GM12865 (cell line): ENCODE measurements at regions not wholly inside any gene's neighbourhood (a gene's known extent, or its start where the extent isn't known, plus 50 kb on each side); places are given as distances from the start of the nearest gene placed in this dataset.

ENCODE experiments used
- DNase-seq: peaks from one replicate; pipeline ENCODE4 v3.0.0; 2010; ENCODE audit warnings: low read depth
- H3K4me3 ChIP-seq: 2 replicates; pipeline ENCODE4 v1.5.1; 2011; ENCODE audit warnings: mild to moderate bottlenecking, low read depth, low read length, control low read depth
- TF ChIP-seq, protein P1 (sequence below): IDR thresholded peaks from 2 replicates; pipeline ENCODE4 v1.5.1; 2011; ENCODE audit warnings: low read length, control low read depth, low read depth, inconsistent platforms; ENCODE audit not compliant: insufficient read depth; ENCODE audit errors: missing control alignments

DNA sequence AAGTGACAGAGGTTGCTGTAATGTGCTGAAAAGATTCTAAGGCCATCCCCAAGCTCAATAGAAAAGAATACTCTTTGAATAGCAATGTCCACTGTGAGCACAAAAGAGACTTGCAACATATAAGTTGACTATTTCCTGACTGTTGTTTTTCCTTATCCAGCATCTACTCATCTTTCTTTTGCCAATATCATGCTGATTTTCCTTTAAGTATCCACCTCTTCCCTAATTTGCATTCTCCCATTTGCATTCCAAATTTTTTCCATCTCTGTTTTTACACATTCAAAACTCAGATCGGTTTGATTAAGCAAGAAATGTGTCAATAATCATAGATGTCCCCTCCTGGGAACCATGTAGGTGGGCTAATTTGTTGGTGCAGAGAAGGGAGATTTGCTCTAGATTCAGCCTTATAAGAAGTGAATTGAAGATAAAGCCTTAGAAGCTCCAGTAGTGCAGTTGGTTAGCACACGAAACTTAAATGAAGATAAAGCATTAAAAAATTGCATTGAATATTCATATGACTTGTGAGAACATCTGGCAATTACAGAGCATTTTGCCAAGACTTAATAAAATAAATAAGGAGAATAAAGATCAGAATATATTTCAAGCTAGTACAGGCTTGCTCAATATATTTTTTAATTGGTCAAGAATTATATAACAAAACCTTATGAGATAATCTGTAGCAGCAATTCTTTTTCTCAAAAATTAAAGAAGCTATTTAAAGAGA is 267.6 kb downstream of the TMEM167A start:
- no peak overlapping the region for H3K4me3 ChIP-seq
- TF ChIP-seq, protein P1, sequence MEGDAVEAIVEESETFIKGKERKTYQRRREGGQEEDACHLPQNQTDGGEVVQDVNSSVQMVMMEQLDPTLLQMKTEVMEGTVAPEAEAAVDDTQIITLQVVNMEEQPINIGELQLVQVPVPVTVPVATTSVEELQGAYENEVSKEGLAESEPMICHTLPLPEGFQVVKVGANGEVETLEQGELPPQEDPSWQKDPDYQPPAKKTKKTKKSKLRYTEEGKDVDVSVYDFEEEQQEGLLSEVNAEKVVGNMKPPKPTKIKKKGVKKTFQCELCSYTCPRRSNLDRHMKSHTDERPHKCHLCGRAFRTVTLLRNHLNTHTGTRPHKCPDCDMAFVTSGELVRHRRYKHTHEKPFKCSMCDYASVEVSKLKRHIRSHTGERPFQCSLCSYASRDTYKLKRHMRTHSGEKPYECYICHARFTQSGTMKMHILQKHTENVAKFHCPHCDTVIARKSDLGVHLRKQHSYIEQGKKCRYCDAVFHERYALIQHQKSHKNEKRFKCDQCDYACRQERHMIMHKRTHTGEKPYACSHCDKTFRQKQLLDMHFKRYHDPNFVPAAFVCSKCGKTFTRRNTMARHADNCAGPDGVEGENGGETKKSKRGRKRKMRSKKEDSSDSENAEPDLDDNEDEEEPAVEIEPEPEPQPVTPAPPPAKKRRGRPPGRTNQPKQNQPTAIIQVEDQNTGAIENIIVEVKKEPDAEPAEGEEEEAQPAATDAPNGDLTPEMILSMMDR = no peak
- DNase-seq = no peak

DNA sequence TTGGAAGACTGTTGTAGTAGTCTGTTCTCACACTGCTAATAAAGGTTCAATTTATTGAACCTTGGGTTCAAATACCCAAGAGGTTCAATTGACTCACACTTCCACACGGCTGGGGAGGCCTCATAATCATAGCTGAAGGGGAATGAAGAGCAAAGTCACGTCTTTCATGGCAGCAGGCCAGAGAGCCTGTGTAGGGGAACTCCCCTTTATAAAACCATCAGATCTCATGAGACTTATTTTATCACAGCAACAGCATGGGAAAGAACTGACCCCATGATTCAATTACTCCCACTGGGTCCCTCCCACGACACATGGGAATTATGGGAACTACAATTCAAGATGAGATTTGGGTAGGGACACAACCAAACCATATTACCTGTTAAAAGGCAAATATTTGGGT is 268.2 kb downstream of the TMEM167A start:
- TF ChIP-seq, protein P1 = no peak
- DNase-seq = no peak
- H3K4me3 ChIP-seq = no peak overlapping the region

DNA sequence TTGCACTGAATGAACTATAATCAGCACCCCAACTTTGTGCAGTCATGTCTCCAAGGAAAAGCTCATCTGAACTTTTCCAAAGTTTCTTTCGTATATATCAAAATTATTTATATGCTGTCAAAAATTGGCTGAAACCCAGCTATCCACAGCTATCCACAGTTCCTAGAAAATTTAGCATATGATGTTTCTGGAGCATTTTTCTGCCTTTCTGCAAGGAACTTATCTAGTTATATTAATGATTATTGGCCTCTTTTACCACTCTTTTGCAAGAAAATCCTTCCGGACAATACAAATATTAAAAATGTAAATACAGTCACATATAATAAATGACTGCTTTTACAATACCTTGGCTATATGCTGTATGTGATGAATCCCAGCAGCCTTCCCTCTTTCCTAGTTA is 270.2 kb downstream of the TMEM167A start:
- H3K4me3 ChIP-seq = no peak overlapping the region
- TF ChIP-seq, protein P1 = no peak
- DNase-seq = no peak

DNA sequence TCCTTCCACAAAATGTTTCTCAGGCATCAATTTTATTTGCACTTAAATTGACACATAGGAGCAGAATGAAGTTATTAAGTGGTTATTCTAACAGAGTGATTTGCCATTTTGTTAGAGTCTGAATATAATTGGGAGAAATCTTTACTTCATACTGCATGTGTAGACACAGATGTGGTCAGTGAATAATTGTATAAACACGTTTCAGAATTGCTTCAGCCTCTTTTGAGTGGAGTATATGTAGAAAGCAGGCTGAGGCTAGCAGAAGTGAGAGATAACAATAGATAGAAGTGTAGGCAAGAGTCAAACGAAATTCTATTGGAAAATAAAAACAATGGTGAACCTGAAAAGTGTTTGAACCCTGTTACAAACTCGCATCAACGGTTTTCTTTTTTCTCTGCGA is 270.7 kb downstream of the TMEM167A start:
- no peak for DNase-seq
- TF ChIP-seq, protein P1 = no peak
- H3K4me3 ChIP-seq = no peak overlapping the region

DNA sequence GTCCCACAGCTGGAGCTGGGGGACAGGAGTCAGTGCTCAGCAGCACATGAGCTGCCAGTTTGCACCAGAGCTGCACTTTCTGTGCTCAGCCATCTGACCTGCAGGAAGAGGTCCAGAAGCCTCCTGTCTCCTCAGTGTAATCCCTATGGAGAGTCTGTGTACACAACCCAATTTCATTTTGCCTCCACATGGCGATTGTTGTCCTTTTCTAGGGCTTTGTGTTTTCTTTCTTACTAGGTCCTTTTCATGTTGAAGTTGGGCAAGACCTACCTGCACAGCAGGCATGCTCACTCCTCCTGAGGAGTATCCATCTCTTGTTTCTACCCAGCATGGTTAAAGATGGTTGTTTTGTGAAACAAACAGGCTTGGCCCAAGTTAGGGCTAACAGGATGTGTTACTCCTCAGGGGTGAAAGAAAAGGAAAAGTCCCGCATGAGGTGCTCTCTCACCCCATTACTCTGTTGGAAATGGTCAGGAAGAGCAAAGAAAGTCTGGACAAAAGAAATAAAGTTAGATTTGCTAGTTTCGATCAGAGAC is 273.0 kb downstream of the TMEM167A start:
- DNase-seq = no peak
- TF ChIP-seq, protein P1 = no peak

DNA sequence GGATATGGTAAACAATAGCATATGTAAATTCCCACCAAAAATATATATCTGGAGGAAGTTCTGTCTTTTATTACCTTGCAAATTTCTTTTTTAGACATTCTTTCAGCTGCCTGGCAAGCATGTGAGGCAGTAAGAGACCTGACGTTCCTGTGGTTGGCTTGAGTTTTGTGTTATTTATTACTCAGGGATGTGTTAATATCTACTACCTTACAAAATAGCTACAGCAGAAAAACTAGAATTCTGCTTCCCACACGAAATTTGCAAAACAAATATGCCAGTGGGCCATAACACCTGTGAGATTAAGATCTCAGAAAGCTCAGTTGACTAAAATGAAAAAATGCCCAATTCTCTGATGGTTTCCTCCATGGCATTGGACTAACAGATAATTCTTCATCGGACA is 274.2 kb downstream of the TMEM167A start:
- TF ChIP-seq, protein P1 = no peak
- no peak for DNase-seq
- no peak overlapping the region for H3K4me3 ChIP-seq

More for the DNA sequence above, 273.0 kb downstream of the TMEM167A start:
- no peak overlapping the region for H3K4me3 ChIP-seq

DNA sequence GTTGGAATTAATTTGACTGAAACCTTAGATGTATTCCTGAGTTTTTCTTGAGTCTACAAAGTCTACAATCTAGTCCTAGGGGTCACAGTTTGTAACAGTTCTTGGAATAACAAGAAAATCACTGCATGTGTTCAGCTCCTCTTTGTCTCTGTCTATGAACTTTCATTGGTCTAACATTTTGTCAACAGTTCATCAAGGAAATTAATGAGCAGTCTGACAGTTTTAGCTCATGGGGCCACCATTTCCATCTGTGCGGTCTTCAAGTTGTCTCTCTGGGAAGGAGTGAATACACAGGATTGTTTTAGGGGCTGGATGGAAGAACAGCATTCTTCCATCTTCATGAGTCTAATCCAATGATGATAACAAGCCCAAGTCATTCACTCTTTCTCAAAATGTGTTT is 276.4 kb downstream of the TMEM167A start:
- H3K4me3 ChIP-seq = no peak overlapping the region
- TF ChIP-seq, protein P1 = no peak
- no peak for DNase-seq
